Right kidney (tissue), 1 donor: ENCODE measurements at regions not wholly inside any gene's neighbourhood (a gene's known extent, or its start where the extent isn't known, plus 50 kb on each side); places are given as distances from the start of the nearest gene placed in this dataset.

Experiments
- DNase-seq: peaks from one replicate; pipeline ENCODE4 v3.0.0-alpha.2; 2016

DNA sequence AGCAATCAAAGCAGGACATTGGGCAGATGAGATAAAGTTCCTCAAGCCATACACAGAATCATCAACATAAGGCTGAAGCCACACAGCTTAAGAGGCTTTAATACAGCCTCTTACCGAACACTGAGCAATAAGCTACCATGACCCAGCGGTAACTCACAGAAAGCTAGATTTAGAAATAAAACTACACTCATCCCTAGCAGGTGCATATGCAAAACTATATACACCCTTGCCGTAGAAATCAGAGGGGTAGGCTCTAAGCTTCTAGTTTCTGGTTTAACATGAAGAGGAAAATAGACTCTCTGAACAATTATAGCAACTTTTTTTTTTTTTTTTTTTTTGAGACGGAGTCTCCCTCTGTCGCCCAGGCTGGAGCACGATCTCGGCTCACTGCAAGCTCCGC is 428.8 kb upstream of the FIGN start:
- DNase-seq: no peak

DNA sequence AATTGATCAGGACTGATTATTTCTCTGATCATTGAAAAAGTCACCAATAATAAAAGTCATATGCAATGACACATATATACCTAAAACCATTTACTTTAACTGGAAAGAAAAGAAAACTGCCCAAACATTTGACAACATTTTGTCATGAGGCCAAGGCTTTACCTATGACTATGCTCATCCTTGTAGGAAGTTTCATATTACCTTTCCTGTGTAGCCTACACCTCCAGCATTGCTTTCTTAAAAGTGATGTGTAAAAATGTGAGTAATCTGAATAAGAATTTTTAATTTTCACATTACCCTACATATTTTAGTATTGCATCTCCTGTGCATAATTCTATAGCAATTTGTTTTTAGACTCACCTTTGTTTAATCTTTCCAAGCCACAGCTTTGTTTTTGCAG is 419.8 kb upstream of the FIGN start:
- no peak for DNase-seq

DNA sequence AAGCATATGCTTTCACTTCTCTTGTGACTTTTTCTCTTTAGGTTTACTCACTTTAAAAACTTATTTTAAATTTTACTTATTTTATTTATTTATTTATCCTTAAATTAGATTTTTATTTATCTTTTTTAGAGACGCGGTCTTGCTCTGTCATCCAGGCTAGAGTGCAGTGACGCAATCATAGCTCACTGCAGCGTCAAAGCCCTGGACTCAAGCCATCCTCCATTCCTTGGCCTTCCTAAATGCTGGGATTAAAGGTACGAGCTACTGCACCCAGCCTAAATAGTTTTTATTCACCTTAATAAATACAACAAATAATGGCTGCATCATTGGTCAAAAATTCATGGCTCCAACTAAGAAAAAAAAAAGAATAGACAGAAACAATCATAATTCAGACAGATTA is 415.7 kb upstream of the FIGN start:
- no peak for DNase-seq

DNA sequence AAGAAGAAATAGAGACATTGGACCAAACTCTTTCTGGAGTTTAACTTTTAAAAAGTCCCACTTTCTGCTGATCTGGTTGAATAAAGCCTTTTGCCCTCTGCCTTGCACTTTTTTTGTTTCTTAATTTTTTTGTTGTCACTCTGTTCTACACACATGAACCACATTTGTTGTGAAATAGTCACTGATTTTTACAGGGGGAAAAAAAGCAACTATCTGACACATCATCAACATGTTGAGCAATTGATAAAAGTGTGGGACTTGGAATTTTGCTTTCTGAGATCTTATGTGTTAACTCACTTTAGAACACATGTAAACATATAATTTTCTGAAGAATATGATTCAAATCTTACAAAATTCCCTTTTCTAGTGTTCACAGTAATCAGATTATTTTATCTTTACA is 414.8 kb upstream of the FIGN start:
- DNase-seq: no peak

DNA sequence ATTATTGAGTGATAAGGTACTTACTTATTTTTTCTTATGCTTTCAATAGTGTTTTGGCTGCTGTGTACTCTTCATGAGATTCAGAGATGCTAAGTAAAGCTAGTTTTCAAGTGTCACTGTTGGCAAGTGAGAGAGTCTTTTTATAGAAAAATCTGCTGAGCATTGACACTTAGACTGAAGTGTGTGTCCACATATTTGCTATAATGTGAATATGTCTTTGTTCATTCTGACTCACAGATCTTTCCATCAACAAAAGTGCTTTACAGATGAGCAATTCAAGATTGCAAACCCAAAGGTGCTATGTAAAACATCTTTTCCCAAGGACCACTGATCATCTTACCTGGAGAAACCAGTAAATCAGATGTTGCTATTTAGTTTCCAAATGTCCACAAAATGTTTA is 410.6 kb upstream of the FIGN start:
- no peak for DNase-seq

DNA sequence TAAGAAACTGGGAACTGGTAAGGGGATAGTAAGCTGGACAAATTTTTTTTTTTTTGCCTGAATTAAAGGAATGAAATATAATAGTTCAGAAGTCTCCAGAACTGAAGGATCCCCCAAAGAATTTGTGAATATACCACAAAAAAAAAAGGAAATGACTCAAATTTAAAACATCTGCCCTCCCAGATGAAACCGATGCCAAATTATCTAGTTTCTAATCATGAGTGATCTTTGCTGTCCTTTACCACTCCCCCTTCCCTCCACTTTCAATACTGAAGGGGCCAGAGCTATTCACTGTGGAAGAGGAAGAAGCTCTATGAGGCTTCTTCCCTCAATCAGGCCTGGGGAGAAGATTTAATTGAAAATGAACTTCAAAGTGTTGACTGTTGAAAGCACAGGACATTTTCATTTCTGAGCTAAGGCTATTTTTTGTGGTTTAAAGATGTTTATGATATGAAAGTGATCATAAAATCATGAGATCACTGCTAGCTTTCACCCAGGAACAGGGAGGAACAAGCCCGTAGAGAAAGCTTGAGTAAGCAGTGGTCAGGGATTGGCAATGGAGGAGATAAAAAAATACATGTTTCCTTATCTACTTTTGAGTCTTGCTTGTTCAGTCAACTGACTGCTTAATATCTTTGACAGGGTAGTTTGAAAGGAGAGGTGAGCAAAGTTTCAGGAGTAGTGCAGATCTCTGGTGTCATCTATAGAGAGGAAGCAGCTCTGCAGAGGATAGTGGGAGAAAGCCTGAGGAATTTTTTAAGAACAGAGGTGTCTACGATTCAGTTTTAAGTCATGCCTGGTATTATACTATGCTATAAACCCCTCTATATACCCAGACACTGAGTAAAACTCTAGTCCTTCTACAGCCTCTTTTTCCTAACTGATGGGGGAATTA is 409.5 kb upstream of the FIGN start:
- DNase-seq: no peak

DNA sequence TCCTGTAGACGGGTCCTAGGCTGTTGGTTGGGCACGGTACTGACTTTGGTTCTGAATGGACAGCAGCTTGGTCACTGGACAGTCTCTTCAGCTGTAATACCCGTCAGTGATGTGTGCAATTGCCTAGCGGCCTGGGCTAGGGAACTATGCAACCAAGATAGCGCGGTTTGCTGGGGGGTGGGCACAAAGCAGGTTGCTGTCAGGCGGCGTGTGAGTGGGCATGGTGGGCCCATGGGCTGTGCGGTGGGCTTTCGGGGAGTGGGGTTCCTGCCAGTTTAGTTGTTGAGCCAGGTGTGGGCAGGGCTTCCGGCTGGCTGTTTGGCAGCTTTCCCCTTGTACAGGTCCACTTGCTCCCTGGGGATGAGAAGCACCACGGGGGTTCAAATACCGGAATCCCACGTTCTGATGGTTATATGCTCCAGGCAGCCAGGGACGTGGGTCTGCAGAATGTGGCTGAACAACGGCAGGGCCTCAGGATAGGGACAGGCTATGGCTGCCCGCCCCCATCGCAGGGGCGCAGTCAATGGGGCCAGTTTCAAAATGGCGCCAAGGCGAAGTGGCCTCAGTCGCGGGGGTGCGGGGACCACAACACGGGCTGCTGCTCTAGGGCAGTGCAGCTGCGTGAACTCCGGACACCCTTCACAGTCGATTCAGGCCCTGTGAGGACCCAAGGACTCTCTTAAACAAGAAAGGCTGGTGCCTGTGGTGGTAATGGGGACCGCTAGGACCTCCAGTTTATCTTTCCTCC is 407.5 kb upstream of the FIGN start:
- DNase-seq: no peak

DNA sequence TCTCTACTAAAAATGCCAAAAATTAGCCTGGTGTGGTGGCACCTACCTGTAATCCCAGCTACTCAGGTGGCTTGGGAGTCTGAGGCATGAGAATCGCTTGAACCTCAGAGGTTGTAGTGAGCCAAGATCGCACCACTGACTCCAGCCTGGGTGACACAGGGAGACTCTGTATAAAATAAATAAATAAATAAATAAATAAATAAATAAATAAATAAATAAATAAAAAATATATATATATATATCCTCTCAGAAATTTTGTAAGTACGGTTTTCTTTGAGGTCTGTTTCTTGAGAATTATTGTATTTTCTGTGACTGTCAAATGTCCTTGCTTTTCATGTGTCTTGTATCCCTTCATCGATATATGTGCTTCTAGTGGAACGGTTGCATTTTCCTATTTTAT is 406.9 kb upstream of the FIGN start:
- no peak for DNase-seq

DNA sequence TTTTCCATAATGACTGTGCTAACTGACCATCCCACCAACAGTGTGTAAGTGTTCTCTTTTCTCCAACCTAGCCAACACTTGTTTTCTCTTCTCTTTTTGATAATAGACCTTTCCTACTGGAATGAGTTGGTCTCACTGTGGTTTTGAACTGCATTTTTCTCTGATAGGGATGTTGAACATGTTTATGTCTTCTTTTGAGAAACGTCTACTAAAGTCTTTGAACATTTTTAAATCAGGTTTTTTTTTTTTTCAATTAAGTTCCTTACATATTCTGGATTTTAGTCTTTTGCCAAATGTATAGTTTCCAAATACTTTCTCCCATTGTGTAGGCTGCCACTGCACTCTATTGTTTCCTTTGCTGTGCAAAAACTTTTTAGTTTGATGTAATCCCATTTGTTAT is 405.5 kb upstream of the FIGN start:
- DNase-seq: no peak

DNA sequence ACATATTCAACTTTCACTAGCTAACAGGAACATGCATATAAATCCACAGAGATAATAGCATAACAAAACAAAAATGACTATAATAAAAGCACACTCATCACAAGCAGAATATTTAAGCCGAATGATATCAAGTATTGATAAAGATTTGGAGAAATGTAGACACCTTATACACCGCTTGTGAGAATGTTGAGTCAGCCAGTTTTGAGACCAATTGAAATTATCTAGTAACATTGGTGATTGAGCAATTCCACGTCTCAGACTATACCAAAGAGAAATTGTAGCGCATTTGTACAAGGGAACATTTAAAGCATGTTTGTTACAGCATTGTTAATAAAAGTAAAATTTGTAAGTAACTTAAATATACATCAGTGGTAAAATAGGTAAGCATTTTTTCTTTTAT is 402.9 kb upstream of the FIGN start:
- DNase-seq: no peak

DNA sequence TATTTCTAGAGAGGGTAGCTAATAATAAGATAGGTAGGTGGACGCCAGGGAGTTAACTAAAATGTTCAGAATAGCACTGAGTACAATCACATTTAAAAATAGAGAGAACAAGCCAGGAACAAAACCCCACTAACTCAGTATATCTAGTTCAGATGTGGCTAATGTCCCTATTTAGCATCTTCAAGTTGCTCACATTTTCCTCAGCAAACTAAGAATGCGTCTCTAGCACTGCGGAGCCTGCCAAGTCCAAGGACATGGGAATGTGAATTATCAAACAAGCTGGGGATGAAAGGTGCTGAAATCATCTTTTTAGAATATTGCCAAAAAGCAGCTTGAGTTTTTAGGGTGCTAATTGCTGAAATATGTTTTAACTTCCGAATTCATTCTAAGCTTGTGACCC is 398.5 kb upstream of the FIGN start:
- DNase-seq: no peak

DNA sequence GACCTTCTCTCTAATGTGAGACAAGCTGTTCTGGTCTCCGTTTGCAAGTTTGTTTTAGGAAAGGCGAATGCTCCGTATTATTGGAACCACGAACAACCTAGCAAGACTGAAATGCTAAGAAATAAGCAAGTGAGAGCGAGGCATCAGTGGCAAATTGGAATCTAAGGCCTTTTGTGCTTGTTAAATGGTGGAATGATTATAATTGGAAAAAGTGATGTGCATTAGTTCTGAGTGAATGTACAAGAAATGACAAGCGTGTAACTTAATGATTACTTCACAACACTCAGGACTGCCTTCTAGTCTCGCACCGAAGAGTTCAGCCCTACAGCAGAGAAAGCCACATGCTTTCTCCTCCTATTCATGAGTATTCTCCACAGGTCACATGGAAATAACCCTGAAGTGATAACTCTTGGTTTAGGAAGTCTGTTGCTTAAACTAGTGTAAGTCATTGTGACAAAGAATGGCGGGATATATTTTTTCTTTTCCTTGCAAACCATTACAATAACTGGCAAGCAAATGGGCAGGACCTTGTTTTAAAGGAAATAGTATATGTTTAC is 392.2 kb upstream of the FIGN start:
- DNase-seq: no peak

DNA sequence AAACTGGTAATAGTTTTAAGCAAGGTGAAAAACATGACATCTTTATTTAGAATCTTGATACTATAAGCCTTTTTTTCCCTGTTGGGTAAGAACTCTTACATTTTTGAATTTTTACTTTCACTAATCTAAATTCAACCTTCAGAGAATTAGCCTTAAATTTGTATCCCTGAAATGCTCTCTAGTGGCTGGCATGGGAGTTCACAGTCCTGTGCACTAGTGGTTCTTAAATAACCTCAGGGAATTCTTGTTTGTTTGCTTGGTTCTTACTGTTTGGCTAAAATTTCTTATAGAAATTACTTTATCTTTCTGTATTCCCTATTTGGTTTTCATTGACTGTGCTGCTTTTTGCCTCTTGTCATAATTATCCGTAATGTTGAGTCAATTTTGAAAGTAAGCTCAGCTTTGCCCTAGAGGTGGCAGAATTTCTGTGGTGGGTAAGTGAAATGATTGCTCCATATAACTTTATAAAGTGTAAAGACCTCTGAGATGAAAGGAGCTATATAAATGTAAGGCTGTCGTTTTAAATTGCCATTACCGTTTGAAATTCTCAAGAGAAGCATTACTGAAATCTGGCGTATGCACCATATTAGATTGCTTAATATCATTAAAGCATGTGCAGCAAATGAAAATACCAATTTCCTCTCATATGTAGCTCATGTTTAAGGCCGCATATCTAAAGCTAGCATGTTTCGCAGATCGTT is 391.3 kb upstream of the FIGN start:
- no peak for DNase-seq

DNA sequence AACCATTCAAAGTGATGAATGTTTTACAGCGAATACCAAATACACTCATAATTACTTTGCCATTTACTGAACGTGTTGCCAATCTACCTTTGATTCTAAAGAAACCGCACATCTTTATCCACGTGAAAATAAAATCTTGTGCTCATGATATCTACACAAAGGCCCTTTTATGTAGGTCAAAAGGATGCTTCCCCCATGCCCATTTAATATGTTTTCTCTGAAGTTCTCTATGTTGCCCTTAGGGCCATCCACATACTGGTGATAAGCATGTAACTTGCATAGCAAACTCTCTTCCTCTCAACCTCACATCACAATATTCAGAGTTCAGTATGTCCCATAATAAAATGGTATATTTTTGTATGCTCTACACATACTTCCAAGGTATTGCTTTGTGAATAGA is 380.0 kb upstream of the FIGN start:
- DNase-seq: no peak

DNA sequence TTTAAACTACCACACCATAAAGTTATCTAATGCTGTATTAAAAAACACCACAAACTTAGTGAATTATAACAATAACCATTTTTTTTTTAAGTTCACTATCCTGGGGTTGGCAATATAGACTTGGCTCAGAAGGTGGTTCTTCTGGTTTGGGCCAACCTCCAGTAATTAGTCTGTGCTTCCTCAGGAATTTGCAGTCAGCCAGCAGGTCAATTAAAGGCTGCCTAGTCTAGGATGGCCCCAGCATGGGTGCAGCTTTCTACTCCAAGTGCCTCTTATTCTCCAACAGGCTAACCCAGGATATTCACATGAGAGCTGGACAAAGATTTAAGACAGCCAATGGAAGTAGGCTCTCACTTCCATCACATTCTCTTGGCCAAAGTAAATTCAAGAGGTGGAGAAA is 379.1 kb upstream of the FIGN start:
- no peak for DNase-seq

DNA sequence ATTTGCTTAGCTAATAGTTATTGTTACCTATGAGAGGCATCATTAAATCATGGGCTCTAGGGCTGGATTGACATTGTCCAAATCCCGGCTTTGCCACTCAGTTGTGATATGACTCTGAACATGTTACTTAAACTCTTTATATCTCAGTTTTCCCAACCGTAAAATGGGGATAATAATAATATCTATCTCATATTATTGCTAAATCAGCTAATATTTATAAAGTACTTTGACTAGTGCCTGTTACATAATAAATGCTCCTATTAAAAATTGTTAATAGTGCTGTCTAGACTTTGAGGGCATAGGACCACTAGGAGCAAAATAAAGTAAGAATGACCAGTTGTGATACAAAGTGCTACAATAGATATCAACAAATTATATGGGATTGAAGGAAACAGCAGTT is 376.3 kb upstream of the FIGN start:
- no peak for DNase-seq

DNA sequence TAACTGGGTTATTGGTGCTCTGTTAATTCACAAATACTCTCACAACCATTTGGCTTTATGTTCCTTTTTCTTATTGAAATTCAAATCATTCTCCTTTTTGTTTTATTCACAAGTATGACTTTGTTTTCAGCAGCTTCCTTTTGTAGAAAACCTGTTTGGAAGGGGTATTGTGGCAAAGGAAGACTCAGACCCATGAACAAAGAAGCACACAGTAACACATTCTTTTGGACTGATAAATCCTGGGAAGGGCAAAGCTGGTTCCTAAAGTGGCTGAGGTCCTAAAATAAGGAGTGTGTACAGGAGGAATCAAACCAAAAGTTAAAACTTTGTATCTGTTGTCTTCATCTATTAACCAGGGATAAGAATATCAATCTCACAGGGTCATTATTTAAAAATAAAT is 374.7 kb upstream of the FIGN start:
- no peak for DNase-seq

DNA sequence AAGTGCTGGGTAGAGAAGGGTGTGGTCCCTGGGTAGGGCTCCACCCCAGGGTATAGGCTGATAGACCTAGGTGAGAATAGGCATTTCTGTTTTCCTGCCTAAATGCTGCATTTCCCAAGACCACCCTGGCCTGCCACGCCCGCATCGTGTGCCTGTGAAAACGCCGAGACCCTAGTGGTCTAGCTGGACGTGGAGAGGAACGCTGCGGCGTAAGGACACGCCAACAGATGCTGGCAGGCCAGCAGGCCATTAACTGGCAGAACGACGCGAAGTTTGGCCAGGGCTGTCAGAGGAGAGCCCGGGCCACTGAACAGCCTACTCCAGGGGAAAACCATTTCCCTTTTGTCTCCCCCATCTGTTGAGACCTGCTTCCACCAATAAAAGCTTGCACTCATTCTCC is 373.2 kb upstream of the FIGN start:
- no peak for DNase-seq

DNA sequence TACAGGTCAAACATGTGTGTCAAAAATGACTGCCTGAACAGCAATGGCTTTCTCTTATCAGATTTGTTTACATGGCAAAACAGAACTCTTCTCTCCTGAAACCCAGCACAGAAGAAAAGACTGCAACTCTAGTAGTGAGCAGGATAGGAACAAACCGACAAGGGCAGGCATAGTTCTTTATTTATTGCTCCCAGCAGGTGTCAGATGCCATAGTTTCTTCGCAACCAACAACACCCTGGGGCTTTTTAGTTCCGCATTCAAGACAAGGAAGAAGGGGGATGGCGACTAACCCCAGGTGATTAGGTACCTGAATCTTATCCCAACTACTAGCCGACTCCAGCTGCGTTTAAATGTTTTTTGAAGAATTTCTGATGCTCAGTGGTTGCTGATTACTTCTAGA is 367.5 kb upstream of the FIGN start:
- no peak for DNase-seq

DNA sequence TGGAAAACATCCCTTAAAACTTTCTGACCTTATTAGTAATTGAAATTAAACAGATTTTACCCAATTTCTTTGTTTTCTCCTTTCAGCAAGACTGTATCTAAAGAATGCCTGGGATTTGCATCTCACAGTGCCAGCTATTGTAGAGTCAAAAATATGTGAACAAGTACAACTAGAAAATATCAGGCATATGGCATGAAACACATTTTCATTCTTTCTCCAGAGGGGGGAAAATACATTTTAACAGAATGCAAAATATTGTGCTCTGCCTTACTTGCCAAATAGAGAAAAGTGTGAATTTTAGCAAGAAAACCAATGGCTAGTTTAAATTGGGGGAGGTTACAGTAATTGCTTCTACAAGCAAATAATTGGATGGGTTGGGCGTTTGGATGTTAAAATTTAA is 366.6 kb upstream of the FIGN start:
- DNase-seq: no peak

DNA sequence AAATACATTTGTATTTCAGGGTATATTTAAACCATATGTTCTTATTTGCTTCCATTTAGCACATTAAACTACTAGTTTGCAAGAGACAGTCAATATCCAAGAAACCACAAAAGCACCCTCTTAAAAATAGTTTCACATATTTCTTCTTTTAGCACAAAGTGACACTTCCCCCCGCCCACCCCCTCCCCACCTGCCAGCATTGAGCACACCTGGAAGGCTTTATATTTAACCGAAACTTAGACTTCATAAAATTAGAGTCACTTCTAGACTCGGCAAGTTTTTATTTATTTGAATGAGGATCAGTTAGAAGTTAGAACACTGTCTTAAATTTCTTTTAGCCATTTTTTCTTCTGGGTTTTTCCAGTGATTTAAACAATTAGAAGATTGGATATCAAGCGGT is 355.9 kb upstream of the FIGN start:
- DNase-seq: no peak

DNA sequence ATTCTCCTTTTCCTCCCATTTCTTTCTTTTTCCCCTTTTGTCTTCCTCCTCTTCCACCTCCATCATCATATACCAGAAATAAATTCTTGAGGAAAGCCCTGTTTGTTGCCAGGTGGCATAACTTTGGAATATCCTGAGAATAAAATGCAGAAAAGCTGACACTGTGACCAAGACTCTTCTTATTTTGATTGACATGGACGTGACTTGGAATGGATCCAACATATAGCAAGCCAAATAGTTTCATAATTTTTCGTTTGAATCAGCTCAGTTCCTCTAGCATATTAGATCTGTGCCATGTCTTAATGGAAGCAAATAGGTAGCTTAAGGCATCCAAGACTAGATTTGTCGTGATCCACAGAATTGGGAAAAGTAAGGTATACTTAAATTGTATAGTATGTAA is 354.7 kb upstream of the FIGN start:
- DNase-seq: no peak

DNA sequence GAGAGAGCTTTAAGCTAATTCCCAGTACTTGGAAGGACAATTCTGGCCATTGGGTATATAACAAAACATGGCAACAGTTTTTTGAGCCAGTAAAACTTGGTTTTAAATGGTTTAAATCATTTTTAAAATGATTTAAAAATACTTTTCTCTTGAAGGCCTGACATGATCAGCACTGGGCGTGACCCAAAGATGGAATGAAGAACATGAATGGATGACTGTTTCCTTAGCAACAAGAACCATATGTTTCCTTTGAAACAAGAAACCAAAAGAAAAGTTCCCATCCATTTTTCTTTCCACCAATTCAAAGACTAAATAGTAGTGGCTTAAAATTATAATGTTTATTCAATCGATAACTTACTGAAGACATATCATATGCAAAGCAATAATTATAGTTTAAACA is 348.3 kb upstream of the FIGN start:
- DNase-seq: no peak
